Dermis microvascular lymphatic vessel endothelial cell (primary cell): ENCODE measurements at regions not wholly inside any gene's neighbourhood (a gene's known extent, or its start where the extent isn't known, plus 50 kb on each side); places are given as distances from the start of the nearest gene placed in this dataset.
A peak's percentile ranks its signal among the peaks of the same experiment; 100 is the strongest.

Experiments used
- DNase-seq, 2 donors: peaks; one replicate each; pipeline versions ENCODE4 v3.0.0 to v3.0.0-alpha.2; 2010; ENCODE audit warnings: low read depth in 2 of 2

DNA sequence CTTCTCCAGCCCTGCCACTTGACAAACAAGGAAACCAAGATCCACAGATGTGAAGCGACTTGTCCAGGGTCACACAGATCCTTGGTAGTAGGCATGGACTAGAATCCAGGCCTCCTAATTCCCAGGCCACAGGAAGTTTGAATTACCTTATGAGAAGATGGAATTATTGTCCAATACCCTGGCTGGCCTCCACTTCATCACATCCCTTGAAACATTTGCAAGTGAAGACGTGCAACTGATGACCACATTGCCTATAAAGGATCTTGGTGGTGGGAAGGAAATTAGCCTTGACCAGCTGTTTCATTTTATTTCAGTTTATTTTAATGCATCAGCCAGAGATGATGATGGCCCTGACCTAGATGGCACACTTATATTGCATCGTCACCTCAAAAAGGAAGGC, 165.8 kb upstream of the CAMK1G start:
- no peak for DNase-seq

- DNase-seq: no peak
Measured at GRCh38 chr1:209420276-209420675, 163.2 kb upstream of the CAMK1G start.

GRCh38 chr1:209421186-209421585, 162.3 kb upstream of the CAMK1G start:
- no peak for DNase-seq

GRCh38 chr1:209421978-209422680, 161.4 kb upstream of the CAMK1G start:
- no peak for DNase-seq

DNA sequence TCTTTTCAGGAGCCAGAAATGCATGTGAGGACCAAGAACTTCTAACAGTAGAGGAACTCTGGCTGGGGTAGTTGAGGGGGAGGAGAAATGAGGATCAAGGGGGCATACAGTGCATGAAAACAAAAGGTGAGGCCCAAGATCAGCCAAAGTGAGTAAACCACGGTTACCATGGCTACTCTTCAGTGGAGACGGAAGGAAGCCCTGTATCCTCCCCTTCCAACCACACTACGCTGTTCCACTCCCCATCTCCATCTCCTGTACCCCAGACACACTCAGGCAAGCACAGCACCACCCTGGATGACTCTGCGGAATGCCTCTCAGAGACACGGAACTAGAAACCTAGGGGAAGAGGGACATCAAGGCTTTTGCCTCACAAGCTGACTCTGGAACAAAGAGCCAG, 157.6 kb upstream of the CAMK1G start:
- no peak for DNase-seq

- DNase-seq: no peak
Measured at GRCh38 chr1:209427277-209427676, 156.2 kb upstream of the CAMK1G start.

DNA sequence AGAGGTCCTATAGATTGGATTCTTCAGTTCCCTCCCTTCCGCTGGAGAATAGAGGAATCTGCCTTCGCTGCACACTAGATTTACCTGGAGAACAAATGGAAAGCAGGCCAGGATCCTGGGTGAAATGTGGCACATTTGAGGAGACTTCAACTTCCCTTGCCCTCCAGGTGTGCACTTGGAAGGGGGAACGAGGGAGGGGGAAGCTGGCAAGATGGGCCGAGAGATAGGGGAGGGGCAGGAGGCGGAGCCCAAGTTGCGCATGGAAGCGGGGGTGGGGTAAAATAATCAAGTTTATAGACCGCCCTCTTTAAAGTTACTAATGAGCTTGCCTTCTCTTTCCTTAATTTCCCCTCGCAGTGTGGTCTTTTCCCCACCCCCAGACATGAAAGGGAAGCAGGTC, 155.7 kb upstream of the CAMK1G start:
- DNase-seq: no peak

DNA sequence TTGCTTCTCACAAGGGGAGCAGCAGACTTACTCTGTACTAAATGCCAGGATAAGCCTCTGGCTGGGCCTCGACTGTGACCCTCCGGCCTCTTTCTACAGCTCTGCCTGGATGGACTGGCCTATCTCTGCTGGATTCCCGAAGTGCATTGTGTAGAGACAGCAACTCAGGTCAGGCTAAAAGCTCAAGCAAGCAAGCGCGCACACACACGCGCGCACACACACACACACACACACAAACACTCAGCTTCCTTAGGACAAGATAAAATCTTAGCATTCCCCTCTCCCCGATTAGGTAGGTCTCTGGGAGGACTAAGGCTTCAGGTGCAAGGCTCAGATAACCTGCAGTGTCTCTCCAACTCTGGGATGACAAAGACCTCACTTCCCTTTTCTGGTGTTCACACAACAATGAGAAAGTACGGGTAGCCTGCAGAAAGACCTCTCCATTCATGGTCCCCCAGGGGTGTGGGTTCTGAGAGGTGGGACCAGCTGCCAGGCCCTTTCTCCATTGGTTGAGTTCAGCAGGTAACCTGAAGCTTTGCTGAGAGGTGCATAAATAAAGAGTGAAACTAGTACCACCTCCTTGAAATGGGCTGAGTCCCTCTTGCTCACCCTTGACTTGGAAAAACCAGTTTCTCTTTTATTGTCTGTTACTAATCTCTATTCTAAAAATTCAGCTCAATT, 155.1 kb upstream of the CAMK1G start:
- no peak for DNase-seq

GRCh38 chr1:209429611-209430010, 153.9 kb upstream of the CAMK1G start:
- DNase-seq: no peak

GRCh38 chr1:209430107-209430506, 153.4 kb upstream of the CAMK1G start:
- DNase-seq: no peak

DNA sequence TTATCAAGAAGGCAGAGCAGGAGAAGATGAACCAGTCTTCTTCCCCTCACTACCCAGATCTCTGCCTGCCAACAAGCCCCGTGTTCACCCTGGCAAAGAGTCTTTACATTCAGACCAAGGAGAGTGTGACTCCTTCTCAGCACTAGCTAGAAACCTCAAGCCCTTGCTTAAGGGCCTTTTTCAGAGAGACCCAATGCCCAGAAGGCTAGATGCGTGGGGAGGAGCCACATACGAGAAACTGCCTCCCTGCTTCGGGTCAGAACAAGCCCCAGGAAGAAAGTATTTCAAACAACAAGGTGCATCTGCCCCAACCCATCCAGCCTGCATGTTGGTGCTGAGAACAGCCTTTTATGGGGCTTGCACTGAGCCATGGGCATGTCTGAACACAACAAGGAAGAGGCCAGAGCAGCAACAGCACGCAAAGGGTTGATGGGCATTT, 152.7 kb upstream of the CAMK1G start:
- no peak for DNase-seq

DNA sequence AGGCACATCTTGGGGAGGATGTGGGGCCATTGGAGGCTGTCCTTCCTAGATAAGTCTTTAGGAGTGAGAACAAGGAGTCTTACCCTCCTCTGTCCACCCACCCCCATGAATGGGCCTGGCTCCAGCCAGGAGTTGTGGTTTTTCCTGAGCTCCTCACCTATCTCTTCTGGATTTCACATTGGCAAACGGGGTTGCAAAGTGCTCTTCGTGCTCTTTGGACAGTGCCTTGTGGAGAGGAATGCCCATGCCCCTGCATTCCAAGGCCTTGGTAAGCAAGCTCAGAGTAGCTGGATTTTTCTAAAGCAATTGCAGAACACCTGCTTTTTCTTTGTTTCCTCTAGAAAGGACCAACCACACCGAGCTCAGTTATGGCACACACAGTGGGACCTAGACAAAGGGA, 152.1 kb upstream of the CAMK1G start:
- no peak for DNase-seq

GRCh38 chr1:209431813-209432442, 151.6 kb upstream of the CAMK1G start:
- no peak for DNase-seq

GRCh38 chr1:209432443-209432825, 151.1 kb upstream of the CAMK1G start:
- DNase-seq: no peak

DNA sequence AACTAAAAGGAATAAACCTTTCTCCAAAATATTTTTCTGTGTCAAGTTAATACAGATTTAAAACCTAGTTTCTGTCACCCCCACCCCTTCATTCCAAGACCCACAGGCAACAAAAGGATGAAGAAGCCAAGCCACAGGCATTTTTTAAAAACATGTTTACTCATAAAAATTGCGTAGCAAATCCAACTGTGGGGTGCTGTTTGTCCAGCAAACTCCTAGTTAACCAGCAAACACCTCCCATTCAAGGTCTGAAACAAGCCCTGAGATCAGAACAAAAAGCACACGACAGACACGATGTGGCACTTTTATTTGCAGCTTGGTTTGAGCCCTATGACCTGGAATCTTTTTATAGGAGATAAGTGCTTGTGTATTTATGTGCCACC, 149.9 kb upstream of the CAMK1G start:
- no peak for DNase-seq

DNA sequence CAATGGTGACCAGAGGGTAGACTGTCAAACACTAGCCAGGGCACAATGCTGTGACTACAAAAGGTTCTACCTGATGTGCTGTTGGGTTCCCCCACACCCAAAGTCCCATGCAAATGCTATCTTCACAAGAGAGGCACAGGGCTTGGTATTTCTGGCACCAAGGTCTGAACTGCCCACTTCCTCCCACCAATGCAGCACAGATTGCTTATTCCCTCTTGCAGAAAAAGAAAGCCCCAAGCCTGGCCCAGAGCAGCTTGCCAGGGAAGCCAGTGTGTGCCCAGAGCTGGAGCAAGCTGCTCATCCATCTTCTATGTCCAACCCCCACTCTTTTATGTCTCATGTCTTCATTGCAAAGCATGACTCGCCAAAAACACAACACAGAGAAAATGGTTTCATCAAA, 149.4 kb upstream of the CAMK1G start:
- no peak for DNase-seq

DNA sequence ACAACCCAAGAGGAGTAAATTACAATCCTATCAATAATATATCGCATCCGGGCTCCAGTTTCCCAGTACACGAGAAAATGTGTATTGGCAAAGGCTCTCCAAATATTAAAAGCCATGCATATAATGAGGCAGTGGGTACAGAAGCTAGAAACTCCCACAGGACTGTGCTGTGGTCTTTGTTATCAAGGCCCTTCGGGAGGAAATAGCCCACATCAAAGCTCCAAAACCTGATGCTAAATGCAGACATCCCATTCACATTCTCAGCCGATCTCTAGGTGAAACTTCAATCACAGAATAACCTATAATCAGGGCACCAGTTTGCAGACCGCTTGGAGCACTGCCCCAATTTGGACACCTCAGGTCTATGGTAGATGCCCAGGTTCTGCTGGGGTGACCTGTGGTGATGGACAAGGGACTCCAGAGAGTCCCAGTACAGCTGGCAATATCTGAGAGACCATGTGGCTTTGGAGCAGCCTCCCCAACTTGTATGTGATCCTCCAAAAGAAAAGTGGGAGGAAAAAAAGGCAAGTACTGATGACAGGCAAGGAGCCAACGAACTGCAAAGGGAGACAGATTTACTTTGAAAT, 148.8 kb upstream of the CAMK1G start:
- DNase-seq: no peak

GRCh38 chr1:209435654-209436566, 147.6 kb upstream of the CAMK1G start:
- DNase-seq: peak; percentile 12 to 48

DNA sequence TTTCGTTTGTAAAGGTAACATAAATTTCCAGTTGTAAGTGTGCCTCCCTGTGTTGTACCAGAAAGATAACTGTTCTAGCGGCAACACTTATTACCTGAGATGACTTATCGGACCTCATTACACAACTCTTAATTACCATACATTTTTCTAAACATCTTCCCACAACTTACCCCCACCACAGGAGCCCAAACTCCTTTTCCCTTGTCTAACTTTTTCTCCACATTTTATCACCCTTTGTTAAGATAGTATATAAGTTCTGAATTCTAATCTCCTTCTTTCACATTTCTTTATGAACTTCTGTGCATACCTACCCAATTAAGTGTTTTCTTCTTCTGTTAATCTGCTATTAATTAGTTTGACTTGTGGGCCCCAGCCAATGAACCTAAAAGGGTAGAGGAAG, 143.7 kb upstream of the CAMK1G start:
- no peak for DNase-seq

DNA sequence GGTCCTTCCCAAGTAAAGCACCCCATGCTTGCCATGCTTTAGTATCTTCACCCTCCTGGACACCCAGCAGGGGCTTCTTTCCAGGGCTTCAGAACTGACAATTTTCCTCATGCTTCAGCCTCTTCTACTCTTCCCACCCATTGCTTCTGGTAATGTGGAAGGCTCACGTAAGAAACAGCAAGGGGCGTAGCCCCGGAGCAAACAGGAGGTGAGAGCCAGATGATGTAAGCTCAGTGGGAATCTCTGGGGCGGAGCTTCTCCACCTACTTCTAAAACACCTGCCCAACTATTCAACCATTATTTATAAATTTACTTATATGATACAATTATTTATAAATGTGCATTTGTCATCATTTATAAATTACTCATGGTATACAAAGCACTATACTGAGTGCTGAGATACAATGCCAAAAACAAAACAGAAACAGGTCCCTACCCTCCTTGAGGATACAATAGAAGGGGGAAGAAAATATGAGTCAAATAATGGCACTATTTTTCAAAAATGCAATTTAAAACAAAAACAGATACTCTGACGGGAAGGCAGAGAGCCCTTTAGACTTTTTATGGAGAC, 140.1 kb upstream of the CAMK1G start:
- no peak for DNase-seq

DNA sequence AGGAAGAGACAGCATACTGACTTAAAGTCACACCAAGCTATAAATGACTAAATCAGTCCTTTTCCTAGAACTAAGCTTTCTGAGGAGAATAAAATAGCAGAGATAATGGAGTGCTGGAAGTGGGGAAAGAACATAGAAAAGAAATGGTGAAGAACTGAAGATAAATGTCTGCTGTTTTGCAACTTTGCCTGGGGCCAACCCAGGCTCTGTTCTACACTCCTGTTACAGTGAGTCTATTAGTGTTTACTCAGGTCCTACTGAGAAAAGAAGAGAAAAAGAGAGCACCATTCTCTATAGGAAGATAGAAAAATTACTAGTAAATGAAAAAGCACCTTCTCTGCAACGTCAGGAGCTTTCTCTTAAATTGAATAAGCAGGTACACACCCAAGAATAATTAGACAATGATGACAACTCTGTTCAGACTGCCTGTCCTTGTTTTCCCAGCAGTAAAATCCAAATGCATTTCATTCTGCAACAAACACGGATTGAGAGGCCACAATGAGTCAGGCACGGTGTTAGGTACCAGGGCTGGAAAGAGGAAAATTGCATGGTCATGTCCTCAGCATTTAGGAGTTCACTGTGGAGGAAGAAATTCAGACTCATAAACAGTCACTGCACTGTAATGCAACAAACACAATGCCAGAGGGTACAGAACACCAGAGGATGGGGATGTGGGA, 139.4 kb upstream of the CAMK1G start:
- DNase-seq: no peak
